ENCODE measurements at regions not wholly inside any gene's neighbourhood (a gene's known extent, or its start where the extent isn't known, plus 50 kb on each side); places are given as distances from the start of the nearest gene placed in this dataset.

DNA sequence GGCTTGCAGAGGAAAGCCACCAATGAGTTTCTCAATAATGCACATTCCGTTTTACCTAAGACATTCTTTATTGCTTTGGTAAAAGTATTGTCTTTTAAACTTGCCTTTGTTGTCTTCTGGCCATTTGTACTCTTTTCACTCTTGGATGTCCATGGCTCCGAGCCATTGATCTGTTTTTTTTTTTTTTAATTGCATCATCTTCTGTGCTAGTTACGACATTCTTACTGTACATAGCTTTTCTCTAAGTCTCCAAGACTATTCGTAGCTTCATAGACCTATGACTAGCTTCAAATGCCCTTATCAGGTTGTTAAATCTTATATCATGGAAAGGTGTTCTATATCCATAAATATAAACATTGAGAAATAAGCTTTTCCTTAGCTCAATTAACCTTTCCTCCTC lies 1522.6 kb downstream of the FAM181B start:
- Mint-ChIP-seq H3K4me1 (no peaks in the 10 kb centered on the region), H3K4me3 (no peak overlapping the region), H3K27ac (no peak overlapping the region), H3K36me3 (ENCODE audit: insufficient read depth in 1 of 3, low read depth in 3 of 3) (peaks cover 9 to 10% (median 9%) of the 10 kb centered on the region in 3 experiments), H3K27me3 (ENCODE audit: low read depth) (no peaks in the 10 kb centered on the region; the same call in 1 of the 2 replicates), H3K9me3 (peaks cover 8 to 18% of the 10 kb centered on the region in 2 experiments)
- Histone ChIP-seq H3K4ac (ENCODE audit: low read depth, low read length) (no peak overlapping the region), H2BK120ac (ENCODE audit: low read depth, low read length, poor library complexity, severe bottlenecking) (no peak overlapping the region), H4K5ac (ENCODE audit: insufficient read length, low read depth, low read length) (no peak overlapping the region), H2BK15ac (ENCODE audit: low read depth, low read length) (no peak overlapping the region), H3K23me2 (ENCODE audit: insufficient read length, low read depth, low read length, poor library complexity, severe bottlenecking) (no peaks in the 10 kb centered on the region), H3T11ph (ENCODE audit: low read length) (no peak overlapping the region), H4K91ac (ENCODE audit: insufficient read length, low read depth, low read length) (no peak overlapping the region), H2BK5ac (ENCODE audit: insufficient read length, low read length) (no peak overlapping the region), H3K27me3 (ENCODE audit: insufficient read depth, low read length) (no peaks in the 10 kb centered on the region), H3K23ac (ENCODE audit: insufficient read length, low read depth, low read length) (no peak overlapping the region), H4K20me1 (ENCODE audit: control insufficient read depth, insufficient read depth, insufficient read length) (no peaks in the 10 kb centered on the region), H3K56ac (ENCODE audit: insufficient read length, low read depth, low read length) (no peak overlapping the region), H3K79me1 (ENCODE audit: insufficient read depth, low read depth, low read length, poor library complexity, severe bottlenecking) (no peaks in the 10 kb centered on the region), H2AFZ (ENCODE audit: low read length) (no peak overlapping the region), H2BK20ac (ENCODE audit: low read depth, low read length, poor library complexity, severe bottlenecking) (no peak overlapping the region), H3K14ac (ENCODE audit: insufficient read depth, low read length) (no peak overlapping the region), H3K9me3 (ENCODE audit: control insufficient read depth, low read depth, low read length) (no peaks in the 10 kb centered on the region), H3K79me2 (ENCODE audit: insufficient read depth, low read length) (no peaks in the 10 kb centered on the region), H3K18ac (ENCODE audit: insufficient read length, low read depth, low read length) (no peak overlapping the region), H2AK5ac (ENCODE audit: insufficient read length, low read length) (no peak overlapping the region), H3K4me1 (ENCODE audit: insufficient read depth, low read length) (no peaks in the 10 kb centered on the region), H2BK12ac (ENCODE audit: insufficient read length, low read depth, low read length) (no peak overlapping the region), H3K4me2 (ENCODE audit: insufficient read depth, insufficient read length, low read length) (no peak overlapping the region), H3K9ac (ENCODE audit: extremely low read depth, insufficient read length, low read length) (no peak overlapping the region), H3K27ac (ENCODE audit: insufficient read length, low read depth, low read length) (no peak overlapping the region), H4K8ac (replicated peaks; ENCODE audit: insufficient read length, low read depth, low read length) (no peak overlapping the region)
- TF ChIP-seq CTCF (conservative IDR thresholded peaks at IDR 0.05): no peak
- DNase-seq: no peak
- WGBS (ENCODE audit: extremely low coverage, insufficient read length, low lambda C conversion rate): no CpG with 5 or more reads among the region's 4 CpGs

All from H9 (cell line).